GM12872 (cell line): ENCODE measurements at regions not wholly inside any gene's neighbourhood (a gene's known extent, or its start where the extent isn't known, plus 50 kb on each side); places are given as distances from the start of the nearest gene placed in this dataset.

Experiments
- CTCF ChIP-seq: IDR thresholded peaks from 3 replicates; pipeline ENCODE4 v1.5.1; 2011; ENCODE audit warnings: low read depth, mild to moderate bottlenecking, low read length, moderate library complexity; ENCODE audit not compliant: insufficient read depth

GRCh38 chr17:20381358-20382300 is 85.7 kb downstream of the LGALS9B start:
- TF ChIP-seq CTCF, result peak; percentile 62
